Activated T-cell treated with anti-CD3 and anti-CD28 coated beads, Interleukin-2, amount 50 U/mL, for 24 hours (primary cell): ENCODE measurements at regions not wholly inside any gene's neighbourhood (a gene's known extent, or its start where the extent isn't known, plus 50 kb on each side); places are given as distances from the start of the nearest gene placed in this dataset.

Experiments
- DNase-seq: peaks from one replicate; pipeline ENCODE4 v3.0.0-alpha.2; 2020
- H3K27ac Mint-ChIP-seq: 2 replicates; pipeline ENCODE4 v1.8.0; 2020; ENCODE audit warnings: mild to moderate bottlenecking, mixed read lengths
- H3K27me3 Mint-ChIP-seq: 2 replicates; pipeline ENCODE4 v1.8.0; 2020; ENCODE audit warnings: mixed read lengths
- H3K36me3 Mint-ChIP-seq: 2 replicates; pipeline ENCODE4 v1.8.0; 2020; ENCODE audit warnings: low read depth, mixed read lengths
- H3K4me1 Mint-ChIP-seq: 2 replicates; pipeline ENCODE4 v1.8.0; 2020; ENCODE audit warnings: low read depth, mixed read lengths
- H3K4me3 Mint-ChIP-seq: 2 replicates; pipeline ENCODE4 v1.8.0; 2020; ENCODE audit warnings: mild to moderate bottlenecking, moderate library complexity, mixed read lengths
- H3K9me3 Mint-ChIP-seq: 2 replicates; pipeline ENCODE4 v1.8.0; 2020; ENCODE audit warnings: mixed read lengths

DNA sequence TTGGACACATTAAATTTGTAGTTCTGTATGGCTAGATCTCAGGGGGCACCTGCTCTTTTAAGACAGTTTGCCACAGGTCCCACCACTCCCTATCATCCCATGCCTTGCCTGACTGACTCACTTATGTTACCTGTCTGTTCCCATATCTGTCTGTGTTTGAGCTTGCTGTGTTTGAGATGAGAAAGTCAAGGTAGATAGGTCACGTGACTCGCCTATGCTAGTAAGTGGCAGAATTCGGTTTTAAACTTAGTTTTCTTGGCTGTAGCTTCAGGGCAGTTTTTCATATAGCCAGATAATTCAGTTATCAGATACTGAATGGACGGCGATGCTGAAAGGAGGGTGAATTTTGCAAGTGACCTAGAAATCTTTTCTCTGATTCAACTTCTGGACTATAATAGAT is 348.4 kb downstream of the RPS24 start:
- Mint-ChIP-seq H3K27ac (no peak overlapping the region), H3K9me3 (no peaks in the 10 kb centered on the region), H3K4me1 (no peaks in the 10 kb centered on the region), H3K4me3 (no peak overlapping the region), H3K27me3 (peaks cover 15% of the 10 kb centered on the region), H3K36me3 (no peaks in the 10 kb centered on the region)
- DNase-seq = no peak

DNA sequence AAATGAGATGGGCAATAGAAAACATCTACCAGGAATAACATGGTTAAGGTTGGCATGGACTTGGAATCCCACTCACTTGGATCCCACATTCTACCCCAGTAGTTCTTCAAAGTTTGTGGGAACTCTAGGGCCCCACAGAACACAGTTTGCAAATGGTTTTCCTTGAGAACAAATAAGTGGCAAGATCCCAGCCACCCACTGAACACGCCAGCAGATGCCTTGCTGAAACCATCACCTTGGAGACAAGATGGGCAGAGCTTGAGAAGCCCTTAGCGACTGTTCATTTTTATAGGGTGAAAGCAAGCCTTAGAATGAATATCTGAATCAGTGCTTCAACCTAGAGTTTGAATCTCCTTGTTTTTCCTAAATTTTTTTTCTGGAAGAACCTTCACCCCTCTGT is 349.1 kb downstream of the RPS24 start:
- DNase-seq = no peak
- no peak overlapping the region for H3K4me3 Mint-ChIP-seq
- no peaks in the 10 kb centered on the region for H3K4me1 Mint-ChIP-seq
- no peaks in the 10 kb centered on the region for H3K9me3 Mint-ChIP-seq
- H3K27me3 Mint-ChIP-seq = peaks cover 15% of the 10 kb centered on the region
- no peak overlapping the region for H3K27ac Mint-ChIP-seq
- H3K36me3 Mint-ChIP-seq = no peaks in the 10 kb centered on the region

DNA sequence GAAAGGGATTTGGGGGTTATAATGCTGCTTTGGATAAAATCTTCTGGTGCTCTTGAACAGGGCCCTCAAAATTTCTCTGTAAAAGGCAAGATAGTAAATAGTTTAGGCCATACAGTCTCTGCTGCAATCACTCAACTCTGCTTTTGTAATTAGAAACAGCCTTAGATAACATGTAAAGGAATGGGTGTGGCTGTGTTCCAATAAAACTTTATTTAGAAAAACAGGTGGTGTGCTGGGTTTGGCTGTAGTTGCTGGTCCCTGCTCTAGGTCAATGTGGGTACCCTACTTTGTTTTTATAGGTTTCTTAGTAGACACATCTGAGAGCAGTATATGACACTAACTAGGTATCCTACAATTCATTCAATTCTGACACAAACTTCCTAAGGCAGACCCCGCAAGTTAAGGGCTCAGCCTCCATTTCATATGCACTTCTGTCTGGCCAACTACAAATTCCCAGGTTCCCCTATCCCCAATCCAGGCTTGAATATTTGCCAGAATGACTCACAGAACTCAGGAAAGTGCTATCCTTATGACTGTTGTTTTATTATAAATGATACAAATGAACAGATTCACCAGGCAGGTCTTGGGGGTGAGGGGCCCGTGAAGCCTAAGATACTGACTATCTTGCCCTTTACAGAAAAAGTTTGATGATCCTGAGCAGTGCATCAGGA is 349.9 kb downstream of the RPS24 start:
- no peaks in the 10 kb centered on the region for H3K9me3 Mint-ChIP-seq
- no peak overlapping the region for H3K4me3 Mint-ChIP-seq
- no peak overlapping the region for H3K27ac Mint-ChIP-seq
- H3K4me1 Mint-ChIP-seq = no peaks in the 10 kb centered on the region
- H3K36me3 Mint-ChIP-seq = no peaks in the 10 kb centered on the region
- peaks cover 21% of the 10 kb centered on the region for H3K27me3 Mint-ChIP-seq
- no peak for DNase-seq

DNA sequence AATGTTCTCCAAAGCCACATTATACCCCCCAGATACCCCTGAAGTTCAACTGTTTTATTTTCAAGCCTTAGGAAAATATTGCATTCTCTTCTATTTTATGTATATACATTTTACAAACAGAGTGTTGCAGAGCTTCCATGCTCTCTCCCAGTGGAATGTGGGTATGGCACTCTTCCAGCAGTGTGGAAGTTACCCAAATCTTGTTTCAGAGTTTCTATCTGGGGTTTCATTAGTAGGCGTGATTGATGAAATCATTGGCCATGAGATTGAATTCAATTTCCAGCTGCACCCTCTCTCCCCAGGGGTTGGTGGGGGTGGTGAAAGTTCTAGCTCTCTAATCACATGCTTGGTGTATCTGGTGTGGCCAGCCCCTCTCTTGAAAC is 350.4 kb downstream of the RPS24 start:
- no peaks in the 10 kb centered on the region for H3K9me3 Mint-ChIP-seq
- no peak overlapping the region for H3K4me3 Mint-ChIP-seq
- H3K4me1 Mint-ChIP-seq = no peaks in the 10 kb centered on the region
- H3K36me3 Mint-ChIP-seq = no peaks in the 10 kb centered on the region
- no peak overlapping the region for H3K27ac Mint-ChIP-seq
- H3K27me3 Mint-ChIP-seq = peaks cover 21% of the 10 kb centered on the region
- DNase-seq = no peak

DNA sequence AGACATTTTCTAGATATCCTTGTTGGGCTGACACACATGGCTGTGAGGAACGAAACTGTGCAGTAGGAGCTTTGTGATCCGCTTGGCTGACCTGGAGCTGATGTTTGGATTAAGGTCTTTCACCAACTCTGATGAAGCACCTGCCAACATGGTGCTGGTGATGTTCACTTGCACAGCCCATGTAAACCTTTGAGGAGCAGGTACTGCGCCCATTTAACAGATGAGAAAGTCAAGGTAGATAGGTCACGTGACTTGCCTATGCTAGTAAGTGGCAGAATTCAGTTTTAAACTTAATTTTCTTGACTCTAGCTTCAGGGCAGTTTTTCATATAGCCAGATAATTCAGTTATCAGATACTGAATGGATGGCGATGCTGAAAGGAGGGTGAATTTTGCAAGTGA is 351.9 kb downstream of the RPS24 start:
- Mint-ChIP-seq H3K9me3 (no peaks in the 10 kb centered on the region), H3K27me3 (peaks cover 23% of the 10 kb centered on the region), H3K27ac (no peak overlapping the region), H3K36me3 (no peaks in the 10 kb centered on the region), H3K4me3 (no peak overlapping the region), H3K4me1 (no peaks in the 10 kb centered on the region)
- no peak for DNase-seq

DNA sequence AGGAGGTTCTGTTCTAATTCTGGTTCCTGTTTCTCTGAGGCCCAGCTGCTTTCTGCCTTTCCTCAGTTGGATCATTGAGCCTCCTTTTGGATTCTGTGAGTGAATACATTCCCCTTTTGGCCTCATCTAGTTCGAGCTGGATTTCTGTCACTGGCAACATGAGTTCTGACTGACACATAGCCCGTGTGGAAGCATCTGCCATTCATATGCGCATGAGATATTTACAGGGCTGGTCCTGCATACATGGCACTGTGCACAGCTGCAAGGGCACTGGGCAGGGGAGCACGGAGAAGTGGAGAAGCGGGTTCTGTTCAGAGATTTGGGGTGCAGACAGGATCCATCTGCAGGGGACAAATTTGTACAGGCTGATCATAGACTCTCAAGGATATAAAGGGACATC is 352.8 kb downstream of the RPS24 start:
- Mint-ChIP-seq H3K4me3 (no peak overlapping the region), H3K36me3 (no peaks in the 10 kb centered on the region), H3K9me3 (no peaks in the 10 kb centered on the region), H3K4me1 (no peaks in the 10 kb centered on the region), H3K27me3 (peaks cover 23% of the 10 kb centered on the region), H3K27ac (no peak overlapping the region)
- DNase-seq = no peak

DNA sequence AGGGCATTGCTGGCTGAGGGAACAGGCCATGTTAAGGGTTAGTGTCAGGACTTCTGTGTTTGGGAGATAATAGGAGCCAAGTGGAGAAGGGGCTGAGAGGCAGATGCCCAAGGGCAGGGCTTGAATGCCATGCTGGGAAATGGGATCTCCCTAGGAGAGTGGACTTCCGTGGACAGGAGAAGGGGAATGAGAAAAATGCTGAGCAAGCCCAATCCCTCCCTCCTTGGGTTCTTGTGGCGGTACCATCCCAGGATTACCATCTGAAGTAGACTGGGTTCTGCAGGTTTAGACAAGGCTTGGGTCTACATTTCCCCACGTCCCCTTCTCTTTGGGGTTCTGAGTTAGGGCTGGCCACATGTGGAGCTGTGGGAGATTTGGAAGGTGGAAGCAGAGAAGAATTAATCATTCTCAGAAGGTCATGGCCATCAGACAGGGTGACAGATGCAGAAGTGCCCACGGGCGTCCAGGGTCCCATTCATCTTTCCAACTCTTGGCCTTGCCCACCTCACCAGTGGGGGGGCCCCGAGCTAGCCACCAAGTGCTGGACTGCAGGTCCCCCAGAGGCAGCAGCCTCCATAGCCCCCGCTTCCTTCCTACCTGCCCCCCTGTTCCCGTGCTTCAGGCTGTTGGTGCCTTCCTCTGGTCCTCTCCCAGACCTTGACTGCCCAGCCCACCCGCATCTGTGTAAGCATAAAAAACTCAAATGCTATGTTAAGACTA is 354.8 kb downstream of the RPS24 start:
- no peak for DNase-seq
- Mint-ChIP-seq H3K9me3 (no peaks in the 10 kb centered on the region), H3K4me3 (no peak overlapping the region), H3K4me1 (no peaks in the 10 kb centered on the region), H3K36me3 (no peaks in the 10 kb centered on the region), H3K27me3 (peaks cover 16% of the 10 kb centered on the region), H3K27ac (no peak overlapping the region)

DNA sequence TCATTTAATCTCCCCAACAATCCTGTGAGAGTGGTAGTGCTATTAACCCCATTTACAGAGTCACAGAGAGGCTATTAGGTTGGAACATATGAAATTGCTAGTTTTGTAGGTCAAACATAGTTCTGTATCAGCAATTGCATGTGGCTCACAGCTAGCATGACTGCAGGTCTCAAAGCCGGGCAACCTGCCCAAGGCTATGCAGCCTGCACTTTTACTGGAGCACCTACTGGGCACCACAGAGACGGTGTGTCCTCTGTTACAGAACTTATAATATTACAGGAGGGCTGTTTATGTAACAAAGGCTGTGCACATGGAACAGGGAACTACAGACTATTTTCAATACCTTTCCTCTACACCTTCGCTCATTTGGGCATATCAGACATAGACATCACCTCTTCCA is 355.8 kb downstream of the RPS24 start:
- no peak for DNase-seq
- H3K9me3 Mint-ChIP-seq = no peaks in the 10 kb centered on the region
- H3K27ac Mint-ChIP-seq = no peak overlapping the region
- H3K4me1 Mint-ChIP-seq = no peaks in the 10 kb centered on the region
- no peak overlapping the region for H3K4me3 Mint-ChIP-seq
- no peaks in the 10 kb centered on the region for H3K36me3 Mint-ChIP-seq
- H3K27me3 Mint-ChIP-seq = peaks cover 16% of the 10 kb centered on the region

DNA sequence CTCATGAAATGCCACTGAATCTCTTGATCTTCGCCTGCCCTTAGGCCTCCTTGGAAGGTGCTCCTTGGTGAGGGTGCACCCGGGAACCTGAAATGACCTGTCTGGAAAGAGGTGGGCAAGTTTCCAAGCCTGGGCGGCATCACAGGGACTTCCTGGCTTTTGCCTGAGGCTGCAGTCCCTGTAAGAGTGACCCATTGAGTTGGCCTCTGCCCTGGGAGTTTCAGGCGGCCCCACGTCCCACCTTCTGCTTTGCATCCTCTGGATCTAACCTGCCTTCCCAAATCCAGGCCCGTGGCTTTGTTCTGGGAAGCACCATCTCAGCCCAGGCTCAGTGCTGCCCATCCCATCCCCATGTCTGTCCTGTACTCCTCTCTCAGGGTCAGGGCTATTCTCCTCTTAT is 356.4 kb downstream of the RPS24 start:
- Mint-ChIP-seq H3K27ac (no peak overlapping the region), H3K4me1 (no peaks in the 10 kb centered on the region), H3K9me3 (no peaks in the 10 kb centered on the region), H3K27me3 (peaks cover 14% of the 10 kb centered on the region), H3K36me3 (no peaks in the 10 kb centered on the region), H3K4me3 (no peak overlapping the region)
- no peak for DNase-seq

DNA sequence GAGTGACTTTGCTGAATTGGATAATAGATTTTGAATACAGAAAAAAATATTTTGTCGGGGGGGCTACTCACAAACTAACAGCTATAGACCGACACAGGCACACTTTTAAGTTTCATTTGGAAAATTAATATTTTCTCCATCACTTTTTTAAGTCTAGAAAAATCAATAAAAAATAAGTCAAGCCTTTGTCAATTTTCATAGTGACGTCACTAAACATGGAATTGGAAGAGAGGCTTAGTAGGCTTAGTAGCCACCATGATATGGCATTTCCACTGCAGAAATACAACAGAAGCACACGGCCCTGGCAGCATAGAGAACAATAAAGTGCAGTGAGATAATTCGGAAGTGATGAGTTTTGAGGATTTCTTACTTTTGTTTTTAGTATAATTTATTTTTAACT is 357.2 kb downstream of the RPS24 start:
- H3K9me3 Mint-ChIP-seq = no peaks in the 10 kb centered on the region
- H3K27ac Mint-ChIP-seq = no peak overlapping the region
- no peak overlapping the region for H3K4me3 Mint-ChIP-seq
- no peak for DNase-seq
- H3K36me3 Mint-ChIP-seq = no peaks in the 10 kb centered on the region
- H3K27me3 Mint-ChIP-seq = peaks cover 9% of the 10 kb centered on the region
- no peaks in the 10 kb centered on the region for H3K4me1 Mint-ChIP-seq

DNA sequence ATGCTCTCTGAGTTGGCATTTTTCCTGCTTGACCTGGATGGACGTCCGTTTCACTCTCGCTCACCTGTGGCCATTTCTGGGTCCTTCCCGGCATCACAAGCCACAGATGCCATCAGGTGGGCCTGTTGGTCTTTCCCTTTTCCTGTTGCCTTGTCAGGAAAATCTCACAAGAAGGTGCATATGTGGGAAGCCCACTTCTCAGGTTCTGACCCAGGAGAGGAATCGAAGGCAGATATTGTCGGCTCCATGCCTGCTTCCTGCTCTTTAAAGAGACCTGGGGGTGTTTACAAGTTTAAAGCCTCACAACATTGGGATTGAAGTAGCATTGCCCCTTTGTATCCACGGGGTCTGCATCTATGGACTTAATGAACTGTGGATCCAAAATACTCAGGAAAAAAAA is 357.9 kb downstream of the RPS24 start:
- DNase-seq = no peak
- Mint-ChIP-seq H3K4me1 (no peaks in the 10 kb centered on the region), H3K9me3 (no peaks in the 10 kb centered on the region), H3K36me3 (no peaks in the 10 kb centered on the region), H3K4me3 (no peak overlapping the region), H3K27me3 (peaks cover 9% of the 10 kb centered on the region), H3K27ac (no peak overlapping the region)

DNA sequence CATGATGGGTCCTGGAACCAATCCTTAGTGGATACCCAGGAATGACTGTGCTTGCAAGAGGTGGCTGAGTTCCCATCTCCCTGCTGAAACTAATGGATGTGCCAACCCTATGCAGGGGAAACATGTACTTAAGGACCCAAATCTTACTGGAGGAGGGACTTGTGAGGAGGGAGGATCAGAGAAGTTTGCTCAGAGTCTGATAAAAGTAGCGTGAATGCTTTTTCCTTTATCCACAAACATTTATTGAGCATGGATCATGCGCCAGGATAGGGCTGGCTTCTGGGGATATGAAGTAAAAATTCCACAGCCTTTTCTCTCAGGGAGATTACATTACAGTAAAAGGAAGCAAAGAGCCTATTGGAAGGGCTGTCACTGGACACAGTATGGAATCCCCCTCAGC is 358.5 kb downstream of the RPS24 start:
- H3K36me3 Mint-ChIP-seq = no peaks in the 10 kb centered on the region
- no peaks in the 10 kb centered on the region for H3K9me3 Mint-ChIP-seq
- no peak overlapping the region for H3K4me3 Mint-ChIP-seq
- H3K27ac Mint-ChIP-seq = no peak overlapping the region
- no peaks in the 10 kb centered on the region for H3K4me1 Mint-ChIP-seq
- no peak for DNase-seq
- H3K27me3 Mint-ChIP-seq = peaks cover 9% of the 10 kb centered on the region

DNA sequence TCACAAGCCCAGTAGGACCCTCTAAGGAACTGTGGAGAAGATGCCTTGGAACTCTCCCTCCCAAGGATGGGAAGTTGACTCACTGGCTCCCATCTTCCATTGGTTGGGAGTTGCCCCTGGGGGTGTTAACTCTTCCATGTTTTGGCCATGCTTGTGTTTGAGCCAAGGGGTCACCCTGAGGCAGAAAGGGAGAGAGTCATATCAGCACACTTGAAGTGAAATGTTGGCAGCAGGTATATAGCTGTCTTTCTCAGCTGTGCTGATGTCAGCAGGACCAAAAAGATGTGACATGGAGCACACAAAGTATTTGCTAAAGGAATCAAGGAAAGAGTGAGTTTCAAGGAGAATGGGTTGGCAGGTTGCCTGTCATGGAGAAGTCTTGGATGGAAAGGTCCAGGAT is 359.4 kb downstream of the RPS24 start:
- Mint-ChIP-seq H3K27me3 (peaks cover 7% of the 10 kb centered on the region), H3K4me1 (no peaks in the 10 kb centered on the region), H3K9me3 (no peaks in the 10 kb centered on the region), H3K27ac (no peak overlapping the region), H3K36me3 (no peaks in the 10 kb centered on the region), H3K4me3 (no peak overlapping the region)
- no peak for DNase-seq

DNA sequence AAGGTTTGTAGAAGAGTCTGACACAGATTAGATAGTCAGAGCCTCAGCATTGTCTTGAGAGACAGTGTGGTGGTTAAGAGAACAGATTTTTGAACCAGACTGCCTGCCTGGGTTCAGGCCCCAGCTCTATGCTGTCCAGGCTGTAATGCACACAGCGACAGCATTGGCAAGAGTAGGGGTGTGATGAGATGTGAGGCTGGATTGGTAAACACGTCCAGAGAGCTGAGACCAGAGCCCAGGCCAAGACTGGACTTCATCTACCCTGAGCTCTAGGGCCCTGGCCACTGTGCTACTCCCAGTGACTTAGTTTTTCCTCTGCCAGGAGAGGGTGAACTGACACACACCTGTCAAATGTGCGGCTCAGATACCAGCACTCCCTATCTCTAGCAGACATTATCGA is 360.4 kb downstream of the RPS24 start:
- H3K27ac Mint-ChIP-seq = no peak overlapping the region
- H3K36me3 Mint-ChIP-seq = no peaks in the 10 kb centered on the region
- H3K27me3 Mint-ChIP-seq = peaks cover 3% of the 10 kb centered on the region
- H3K9me3 Mint-ChIP-seq = no peaks in the 10 kb centered on the region
- no peaks in the 10 kb centered on the region for H3K4me1 Mint-ChIP-seq
- no peak for DNase-seq
- H3K4me3 Mint-ChIP-seq = no peak overlapping the region

DNA sequence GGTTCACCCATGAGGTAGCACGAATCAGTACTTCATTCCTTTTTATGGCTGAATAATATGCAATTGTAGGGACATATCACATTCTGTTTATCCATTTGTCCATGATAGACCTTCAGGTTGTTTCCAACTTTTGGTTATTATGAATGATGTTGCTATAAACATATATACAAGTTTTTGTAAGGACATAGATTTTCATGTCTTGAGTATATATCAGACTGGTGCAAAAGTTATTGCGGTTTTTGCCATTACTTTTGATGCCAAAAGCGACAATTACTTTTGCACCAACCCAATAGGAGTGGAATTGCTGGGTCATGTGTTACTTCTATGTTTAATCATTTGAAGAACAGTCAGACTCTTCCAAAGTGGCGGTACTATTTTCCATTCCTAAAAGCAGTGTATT is 361.5 kb downstream of the RPS24 start:
- Mint-ChIP-seq H3K4me3 (no peak overlapping the region), H3K36me3 (no peaks in the 10 kb centered on the region), H3K9me3 (no peaks in the 10 kb centered on the region), H3K27ac (no peak overlapping the region), H3K27me3 (no peaks in the 10 kb centered on the region), H3K4me1 (no peaks in the 10 kb centered on the region)
- DNase-seq = no peak

DNA sequence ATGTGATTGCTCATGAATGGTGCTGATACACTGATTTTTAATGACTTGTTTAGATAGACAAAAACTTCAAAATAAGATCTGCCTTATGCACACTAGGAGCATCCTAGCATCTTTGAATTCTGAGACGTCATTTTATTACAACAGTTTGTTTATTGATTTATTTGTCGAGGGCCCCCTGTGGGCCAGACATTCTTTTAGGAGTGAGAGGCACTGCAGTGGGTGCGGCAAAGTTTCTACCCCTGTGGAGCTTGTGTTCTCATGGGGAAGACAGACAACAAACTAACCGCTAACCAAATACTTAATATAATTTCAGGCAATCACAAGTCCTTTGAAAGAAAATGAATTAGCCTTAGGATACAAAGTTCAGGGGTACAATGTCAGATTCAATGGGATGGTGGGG is 363.1 kb downstream of the RPS24 start:
- no peaks in the 10 kb centered on the region for H3K9me3 Mint-ChIP-seq
- DNase-seq = no peak
- no peaks in the 10 kb centered on the region for H3K36me3 Mint-ChIP-seq
- H3K27me3 Mint-ChIP-seq = no peaks in the 10 kb centered on the region
- H3K4me1 Mint-ChIP-seq = no peaks in the 10 kb centered on the region
- no peak overlapping the region for H3K4me3 Mint-ChIP-seq
- no peak overlapping the region for H3K27ac Mint-ChIP-seq
